ENCODE measurements at regions not wholly inside any gene's neighbourhood (a gene's known extent, or its start where the extent isn't known, plus 50 kb on each side); places are given as distances from the start of the nearest gene placed in this dataset.
A peak's percentile ranks its signal among the peaks of the same experiment; 100 is the strongest.

GRCh38 chr12:65656891-65657351 lies 167.4 kb upstream of the HMGA2 start:
- CTCF ChIA-PET: interaction anchor here (1.2 to 2.5 kb wide), 6 partner anchors 11 to 100 kb away, joined by 4 to 11 read pairs (median 6); no protein-coding TSS in a partner anchor
- no TSS peak for BruUV-seq (replicated peaks)
- Histone ChIP-seq H2AFZ (ENCODE audit: low read depth, low read length) (no peak overlapping the region), H3K4me1 (ENCODE audit: control insufficient read depth, extremely low read depth, insufficient read depth, low read length) (peaks cover 66% of the 10 kb centered on the region), H3K9me1 (replicated peaks; ENCODE audit: control insufficient read depth, extremely low read depth, insufficient read depth, low read length) (no peaks in the 10 kb centered on the region), H3K9ac (replicated peaks; ENCODE audit: extremely low read depth, insufficient read depth, low read length) (peak overlapping the region; percentile 87), H3K4me2 (ENCODE audit: insufficient read depth, low read length) (peak overlapping the region; percentile 90), H3K27me3 (ENCODE audit: control insufficient read depth in 2 of 2, insufficient read depth in 2 of 2, low read length in 2 of 2) (no peaks in the 10 kb centered on the region), H3K27ac (ENCODE audit: insufficient read depth, low read depth, low read length) (peak overlapping the region; percentile 100), H3K36me3 (ENCODE audit: control insufficient read depth in 2 of 2, extremely low read depth in 1 of 2, insufficient read depth in 2 of 2, low read length in 2 of 2) (peaks cover 0 to 2% of the 10 kb centered on the region in 2 experiments), H3K9me3 (replicated peaks; ENCODE audit: control insufficient read depth, insufficient read depth, low read length) (no peaks in the 10 kb centered on the region), H4K20me1 (replicated peaks; ENCODE audit: control insufficient read depth, extremely low read depth, insufficient read depth, low read length) (no peaks in the 10 kb centered on the region), H3K79me2 (ENCODE audit: control insufficient read depth, insufficient read depth, low read length) (peaks cover 3% of the 10 kb centered on the region), H3K4me3 (replicated peaks in 1 of 3; ENCODE audit: insufficient read depth in 1 of 3, low read depth in 1 of 3, low read length in 3 of 3) (no peak overlapping the region)
- POLR2A ChIA-PET: interaction anchor here (1.5 kb wide), 1 partner anchor 19 kb away, joined by 4 read pairs; no protein-coding TSS in a partner anchor
- intact Hi-C loops (cut with micrococcal nuclease): loop anchor here (1.0 to 5.0 kb wide), 10 partner anchors 8 to 290 kb away; no protein-coding TSS in a partner anchor
- DNase-seq (ENCODE audit: low read depth, low spot score) (peak; percentile 89), FAIRE-seq (peak; percentile 69)
- TF ChIP-seq, protein P1, sequence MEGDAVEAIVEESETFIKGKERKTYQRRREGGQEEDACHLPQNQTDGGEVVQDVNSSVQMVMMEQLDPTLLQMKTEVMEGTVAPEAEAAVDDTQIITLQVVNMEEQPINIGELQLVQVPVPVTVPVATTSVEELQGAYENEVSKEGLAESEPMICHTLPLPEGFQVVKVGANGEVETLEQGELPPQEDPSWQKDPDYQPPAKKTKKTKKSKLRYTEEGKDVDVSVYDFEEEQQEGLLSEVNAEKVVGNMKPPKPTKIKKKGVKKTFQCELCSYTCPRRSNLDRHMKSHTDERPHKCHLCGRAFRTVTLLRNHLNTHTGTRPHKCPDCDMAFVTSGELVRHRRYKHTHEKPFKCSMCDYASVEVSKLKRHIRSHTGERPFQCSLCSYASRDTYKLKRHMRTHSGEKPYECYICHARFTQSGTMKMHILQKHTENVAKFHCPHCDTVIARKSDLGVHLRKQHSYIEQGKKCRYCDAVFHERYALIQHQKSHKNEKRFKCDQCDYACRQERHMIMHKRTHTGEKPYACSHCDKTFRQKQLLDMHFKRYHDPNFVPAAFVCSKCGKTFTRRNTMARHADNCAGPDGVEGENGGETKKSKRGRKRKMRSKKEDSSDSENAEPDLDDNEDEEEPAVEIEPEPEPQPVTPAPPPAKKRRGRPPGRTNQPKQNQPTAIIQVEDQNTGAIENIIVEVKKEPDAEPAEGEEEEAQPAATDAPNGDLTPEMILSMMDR (IDR thresholded peaks at IDR 0.05; ENCODE audit: extremely low read depth in 1 of 2, insufficient read depth in 1 of 2, low read depth in 1 of 2, low read length in 2 of 2): no peak
- TF ChIP-seq GATA2 (IDR thresholded peaks at IDR 0.05; ENCODE audit: insufficient read depth, insufficient read length, low read depth, low read length) (peak; percentile 48), JUN (IDR thresholded peaks at IDR 0.05; ENCODE audit: borderline replicate concordance, insufficient read depth, insufficient read length, low read depth) (peak; percentile 98), EZH2 (IDR thresholded peaks at IDR 0.05; ENCODE audit: borderline replicate concordance, low read depth, low read length, severe bottlenecking) (no peak), MAX (IDR thresholded peaks at IDR 0.05; ENCODE audit: insufficient read depth, insufficient read length) (no peak), MYC (IDR thresholded peaks at IDR 0.05; ENCODE audit: low read depth, low read length) (no peak), POLR2A (IDR thresholded peaks at IDR 0.05; ENCODE audit: low read depth, low read length) (peak; percentile 70), FOS (IDR thresholded peaks at IDR 0.05; ENCODE audit: borderline replicate concordance, insufficient read depth, low read length) (peak; percentile 100), POLR2AphosphoS5 (IDR thresholded peaks at IDR 0.05; ENCODE audit: insufficient read depth, low read depth, low read length) (peak; percentile 92)
- dilution Hi-C loops (cut with MboI; ENCODE audit: extremely low pct_ligation_motif_present, low sequenced_read_pairs): no loop called here
